CD14-positive monocyte (primary cell): ENCODE measurements at regions not wholly inside any gene's neighbourhood (a gene's known extent, or its start where the extent isn't known, plus 50 kb on each side); places are given as distances from the start of the nearest gene placed in this dataset.

Source experiments
- DNase-seq, 3 donors: peaks; one replicate each; pipeline ENCODE4 v3.0.0-alpha.2; 2011 to 2022
- H2AFZ ChIP-seq: 2 replicates; pipeline ENCODE4 v1.6.0; 2012; ENCODE audit warnings: mild to moderate bottlenecking, low read depth, low read length, inconsistent platforms; ENCODE audit not compliant: insufficient read depth, poor library complexity, severe bottlenecking
- H3K27ac ChIP-seq, 2 donors: 1 replicate in 1 of 2; 2 replicates in 1 of 2; pipeline ENCODE4 v1.5.1; 2012 to 2013; ENCODE audit warnings: low read length in 2 of 2, control low read depth in 1 of 2, inconsistent platforms in 1 of 2, low read depth in 1 of 2, mild to moderate bottlenecking in 1 of 2
- H3K27me3 ChIP-seq, 2 donors: one replicate each; pipeline versions ENCODE4 v1.6.0 to v1.6.1; 2011 to 2013; ENCODE audit warnings: low read length in 2 of 2; ENCODE audit not compliant: control insufficient read depth in 2 of 2, insufficient read depth in 2 of 2
- H3K36me3 ChIP-seq, 2 donors: replicated peaks in 1 of 2; 1 replicate in 1 of 2; 2 replicates in 1 of 2; pipeline versions ENCODE4 v1.5.1 to v1.6.1; 2012 to 2013; ENCODE audit warnings: low read length in 2 of 2, control low read depth in 1 of 2, inconsistent platforms in 1 of 2, mild to moderate bottlenecking in 1 of 2; ENCODE audit not compliant: insufficient read depth in 2 of 2, control insufficient read depth in 1 of 2
- H3K4me1 ChIP-seq, 2 donors: 1 replicate in 1 of 2; 2 replicates in 1 of 2; pipeline versions ENCODE4 v1.5.1 to v1.6.1; 2012 to 2013; ENCODE audit warnings: low read length in 2 of 2, control low read depth in 1 of 2, inconsistent platforms in 1 of 2, mild to moderate bottlenecking in 1 of 2, moderate library complexity in 1 of 2; ENCODE audit not compliant: insufficient read depth in 2 of 2, control insufficient read depth in 1 of 2
- H3K4me2 ChIP-seq: replicated peaks from 2 replicates; pipeline ENCODE3; 2012; ENCODE audit warnings: low read length, moderate library complexity, mild to moderate bottlenecking; ENCODE audit not compliant: poor library complexity, severe bottlenecking; ENCODE audit errors: extremely low read depth
- H3K4me3 ChIP-seq, 3 experiments: fragments of 200-600 bp in 1 of 3; sonication (generic) in 1 of 3; replicated peaks in 1 of 3; 1 replicate in 2 of 3; 2 replicates in 1 of 3; pipeline ENCODE4 v1.5.1; 2011 to 2013; ENCODE audit warnings: low read length in 3 of 3, mild to moderate bottlenecking in 3 of 3, control low read depth in 2 of 3, low read depth in 2 of 3, inconsistent platforms in 1 of 3, moderate library complexity in 1 of 3
- H3K79me2 ChIP-seq: 2 replicates; pipeline ENCODE4 v1.6.0; 2012; ENCODE audit warnings: mild to moderate bottlenecking, control low read depth, inconsistent platforms, low read length, moderate library complexity; ENCODE audit not compliant: insufficient read depth
- H3K9ac ChIP-seq: 2 replicates; pipeline ENCODE4 v1.6.0; 2017; ENCODE audit warnings: low read length, mild to moderate bottlenecking; ENCODE audit not compliant: insufficient read depth, poor library complexity, severe bottlenecking
- H3K9me3 ChIP-seq, 2 donors: replicated peaks in 1 of 2; 1 replicate in 1 of 2; 2 replicates in 1 of 2; pipeline versions ENCODE4 v1.5.1 to v1.6.1; 2012 to 2013; ENCODE audit warnings: low read length in 2 of 2, control low read depth in 1 of 2; ENCODE audit not compliant: control insufficient read depth in 1 of 2, insufficient read depth in 1 of 2
- H4K20me1 ChIP-seq: 2 replicates; pipeline ENCODE4 v1.6.0; 2012; ENCODE audit warnings: mild to moderate bottlenecking, low read length, control low read depth, moderate library complexity; ENCODE audit not compliant: insufficient read depth
- H3K27ac Mint-ChIP-seq, 7 donors: one replicate each; pipeline ENCODE4 v1.8.0; 2020; ENCODE audit warnings: mild to moderate bottlenecking in 7 of 7, mixed read lengths in 7 of 7, moderate library complexity in 6 of 7, inconsistent platforms in 2 of 7
- H3K27me3 Mint-ChIP-seq, 3 donors: one replicate each; pipeline ENCODE4 v1.8.0; 2021 to 2022; ENCODE audit warnings: low read depth in 3 of 3, mild to moderate bottlenecking in 3 of 3, mixed read lengths in 3 of 3, moderate library complexity in 3 of 3, inconsistent platforms in 1 of 3
- H3K36me3 Mint-ChIP-seq, 2 donors: one replicate each; pipeline ENCODE4 v1.8.0; 2020; ENCODE audit warnings: mixed read lengths in 2 of 2, inconsistent platforms in 1 of 2, mild to moderate bottlenecking in 1 of 2
- H3K4me1 Mint-ChIP-seq: one replicate; pipeline ENCODE4 v1.8.0; 2020; ENCODE audit warnings: mild to moderate bottlenecking, mixed read lengths
- H3K4me3 Mint-ChIP-seq, 2 donors: one replicate each; pipeline ENCODE4 v1.8.0; 2020; ENCODE audit warnings: mild to moderate bottlenecking in 2 of 2, mixed read lengths in 2 of 2, moderate library complexity in 1 of 2
- H3K9me3 Mint-ChIP-seq, 7 donors: one replicate each; pipeline ENCODE4 v1.8.0; 2020 to 2022; ENCODE audit warnings: mixed read lengths in 7 of 7, mild to moderate bottlenecking in 6 of 7, moderate library complexity in 6 of 7, inconsistent platforms in 2 of 7
- CTCF ChIP-seq: fragments of 200-600 bp; IDR thresholded peaks from one replicate; pipeline ENCODE4 v1.8.0; 2022; ENCODE audit warnings: antibody characterized with exemption, mild to moderate bottlenecking
- WGBS: methylation state at CpG from one replicate; pipeline ENCODE4 v1.1.5; 2013; ENCODE audit warnings: missing lambda C conversion rate; ENCODE audit not compliant: insufficient coverage; 5-methylcytosine and 5-hydroxymethylcytosine counted together
- intact Hi-C, 2 donors: fragments of 100-400 bp; cut with micrococcal nuclease; formaldehyde crosslinking; loops; one replicate each; pipeline versions ENCODE4 v1.15.0 to v1.15.1; 2023

DNA sequence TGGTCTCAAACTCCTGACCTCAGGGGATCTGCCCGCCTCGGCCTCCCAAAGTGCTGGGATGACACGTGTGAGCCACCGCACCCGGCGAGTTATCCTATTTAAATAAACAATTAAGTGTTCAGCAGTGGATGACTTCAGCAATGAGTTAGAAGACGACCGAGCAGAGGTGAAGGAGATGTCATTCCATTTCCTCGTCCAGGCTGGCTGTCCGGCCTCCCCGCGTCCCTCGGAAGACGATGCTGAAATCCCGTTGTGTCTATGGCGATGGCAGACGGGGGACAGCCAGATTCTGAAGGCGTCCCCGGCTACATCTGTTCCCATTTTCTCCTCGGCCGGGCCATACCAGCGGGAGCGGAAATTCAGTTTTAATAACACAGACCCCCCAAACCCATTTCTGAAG is 209.8 kb downstream of the CRLF2 start:
- no peak overlapping the region for H3K4me3 Mint-ChIP-seq
- no peak overlapping the region for H2AFZ ChIP-seq
- H3K4me3 ChIP-seq = no peak overlapping the region
- H3K4me2 ChIP-seq = no peak overlapping the region
- H3K36me3 ChIP-seq = no peaks in the 10 kb centered on the region
- no peaks in the 10 kb centered on the region for H3K9me3 ChIP-seq
- H3K27me3 Mint-ChIP-seq = peaks cover 0 to 4% (median 0%) of the 10 kb centered on the region in 3 donors
- intact Hi-C loops = no loop called here
- H3K27ac Mint-ChIP-seq = peak overlapping the region in 1 of 7 donors; percentile 18
- no peaks in the 10 kb centered on the region for H3K9me3 Mint-ChIP-seq
- H3K36me3 Mint-ChIP-seq = no peaks in the 10 kb centered on the region
- H3K27me3 ChIP-seq = no peaks in the 10 kb centered on the region
- no peak overlapping the region for H3K27ac ChIP-seq
- H3K4me1 Mint-ChIP-seq = no peaks in the 10 kb centered on the region
- DNase-seq = no peak
- H3K79me2 ChIP-seq = no peaks in the 10 kb centered on the region
- no peaks in the 10 kb centered on the region for H4K20me1 ChIP-seq
- WGBS = 97% methylated on average over 17 of the region's 23 CpGs
- no peak overlapping the region for H3K9ac ChIP-seq
- no peaks in the 10 kb centered on the region for H3K4me1 ChIP-seq
- no peak for TF ChIP-seq CTCF

DNA sequence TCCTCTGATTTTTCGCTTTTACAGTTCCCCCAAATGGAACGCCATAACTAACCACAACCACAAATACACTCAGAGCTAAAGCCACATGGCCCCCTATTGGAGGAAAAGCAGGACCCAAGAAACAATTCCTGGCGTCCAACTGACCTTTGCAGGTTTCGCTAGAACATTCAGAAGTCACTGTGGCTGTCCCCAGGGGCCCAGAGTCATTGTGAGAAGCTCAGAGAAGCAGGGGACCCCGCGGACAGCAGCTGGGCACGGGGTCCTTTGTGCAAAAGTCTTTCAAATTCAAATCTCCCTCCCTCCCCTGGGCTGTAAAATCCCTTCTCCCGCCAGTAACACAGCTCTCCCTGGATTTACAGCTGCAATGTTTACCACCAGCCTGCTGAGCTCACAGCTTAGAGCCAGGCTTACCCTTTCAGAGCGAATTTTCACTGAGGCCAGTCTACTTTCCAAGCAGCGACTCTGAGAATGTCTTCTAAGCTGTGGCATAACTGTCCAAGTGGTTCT is 214.8 kb downstream of the CRLF2 start:
- Histone ChIP-seq H4K20me1 (no peaks in the 10 kb centered on the region), H3K27ac (no peak overlapping the region), H3K4me3 (no peak overlapping the region), H3K4me2 (no peak overlapping the region), H2AFZ (no peak overlapping the region), H3K36me3 (no peaks in the 10 kb centered on the region), H3K9me3 (peaks cover 12 to 14% of the 10 kb centered on the region in 2 donors), H3K9ac (no peak overlapping the region), H3K4me1 (no peaks in the 10 kb centered on the region), H3K27me3 (no peaks in the 10 kb centered on the region), H3K79me2 (no peaks in the 10 kb centered on the region)
- no peak for DNase-seq
- TF ChIP-seq CTCF = no peak
- 37% methylated on average over 10 of the region's 10 CpGs for WGBS
- Mint-ChIP-seq H3K9me3 (peaks cover 0 to 15% (median 12%) of the 10 kb centered on the region in 7 donors), H3K27ac (no peak overlapping the region), H3K4me1 (no peaks in the 10 kb centered on the region), H3K4me3 (no peak overlapping the region), H3K27me3 (peaks cover 0 to 4% (median 2%) of the 10 kb centered on the region in 3 donors), H3K36me3 (no peaks in the 10 kb centered on the region)
- intact Hi-C loops = no loop called here
